ENCODE measurements at regions not wholly inside any gene's neighbourhood (a gene's known extent, or its start where the extent isn't known, plus 50 kb on each side); places are given as distances from the start of the nearest gene placed in this dataset.

- peak overlapping the region; percentile 26 for H3K27ac ChIP-seq (ENCODE audit: low read depth)
- no peaks in the 10 kb centered on the region for H3K36me3 ChIP-seq (ENCODE audit: insufficient read depth)
- no peak for DNase-seq (ENCODE audit: extremely low spot score)
- peaks cover 2% of the 10 kb centered on the region for H3K4me1 ChIP-seq (ENCODE audit: insufficient read depth)
- no peak overlapping the region for H3K4me3 ChIP-seq (ENCODE audit: low read depth, low read length)
- WGBS: 74% methylated on average over 25 of the region's 25 CpGs
Observed at GRCh38 chr17:77455111-77455890, 314.5 kb downstream of the SEC14L1 start.

DNA sequence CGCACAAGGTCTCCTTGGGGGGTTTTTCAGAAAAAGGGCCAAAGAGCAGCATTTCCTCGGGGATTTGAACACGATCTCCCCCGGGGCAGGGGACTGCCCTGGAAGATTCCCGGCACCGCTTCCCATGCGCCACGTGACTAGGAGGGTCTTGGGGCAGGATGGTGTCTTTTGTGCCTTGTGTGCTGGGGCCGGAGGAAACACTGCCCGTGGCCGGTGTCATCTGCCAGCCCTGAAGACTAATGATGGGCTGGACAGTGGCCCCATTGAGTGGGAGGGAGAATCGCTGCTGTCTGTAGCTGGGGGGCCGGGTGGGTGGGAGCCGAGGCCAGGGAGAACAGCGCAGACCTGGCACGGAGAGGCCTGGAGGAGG lies 315.1 kb downstream of the SEC14L1 start:
- DNase-seq (ENCODE audit: extremely low spot score): no peak
- H3K4me1 ChIP-seq (ENCODE audit: insufficient read depth): no peaks in the 10 kb centered on the region
- 80% methylated on average over 16 of the region's 16 CpGs for WGBS
- H3K27ac ChIP-seq (ENCODE audit: low read depth): no peak overlapping the region
- no peaks in the 10 kb centered on the region for H3K36me3 ChIP-seq (ENCODE audit: insufficient read depth)
- no peak overlapping the region for H3K4me3 ChIP-seq (ENCODE audit: low read depth, low read length)

GRCh38 chr17:77456271-77456950 lies 315.6 kb downstream of the SEC14L1 start:
- peak overlapping the region; percentile 3 for H3K4me3 ChIP-seq (ENCODE audit: low read depth, low read length)
- WGBS: 91% methylated on average over 18 of the region's 18 CpGs
- no peak for DNase-seq (ENCODE audit: extremely low spot score)
- H3K27ac ChIP-seq (ENCODE audit: low read depth): peak overlapping the region; percentile 27
- no peaks in the 10 kb centered on the region for H3K36me3 ChIP-seq (ENCODE audit: insufficient read depth)
- no peaks in the 10 kb centered on the region for H3K4me1 ChIP-seq (ENCODE audit: insufficient read depth)

GRCh38 chr17:77456951-77457548 lies 316.3 kb downstream of the SEC14L1 start:
- H3K4me1 ChIP-seq (ENCODE audit: insufficient read depth): no peaks in the 10 kb centered on the region

DNA sequence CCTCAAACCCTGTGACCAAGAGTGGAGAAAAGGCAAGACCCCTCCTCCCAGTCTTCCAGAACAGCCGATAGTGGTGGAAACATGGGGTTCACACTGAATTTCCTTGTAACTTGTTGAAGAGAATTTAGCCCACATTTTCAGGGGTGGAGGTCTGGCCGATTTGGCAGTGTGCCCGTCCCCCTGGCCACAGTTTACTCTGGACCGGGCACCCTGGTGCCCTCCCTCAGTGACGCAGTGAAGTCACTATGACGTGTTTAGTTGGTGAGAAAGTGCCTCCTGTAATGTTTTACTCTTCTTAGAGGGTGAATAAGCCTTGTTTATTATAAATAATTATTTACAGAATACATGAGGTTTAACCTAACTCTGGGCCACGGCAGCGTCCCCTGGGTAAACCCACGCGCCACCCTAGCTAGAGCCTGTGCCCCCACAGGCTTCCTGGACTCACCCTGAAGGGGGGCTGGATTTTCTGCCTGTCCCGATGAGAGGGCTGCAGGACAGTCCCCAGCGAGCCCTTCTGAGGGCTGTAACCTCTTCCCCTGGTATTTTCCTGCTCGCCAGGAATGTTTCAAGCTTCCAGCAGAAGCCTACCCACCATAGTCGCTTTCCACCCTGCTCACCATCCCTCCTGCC lies 316.9 kb downstream of the SEC14L1 start:
- Histone ChIP-seq H3K4me1 (ENCODE audit: insufficient read depth) (no peaks in the 10 kb centered on the region), H3K27ac (ENCODE audit: low read depth) (no peak overlapping the region)
- 66% methylated on average over 14 of the region's 14 CpGs for WGBS

More at GRCh38 chr17:77456951-77457548, 316.3 kb downstream of the SEC14L1 start:
- Histone ChIP-seq H3K36me3 (ENCODE audit: insufficient read depth) (no peaks in the 10 kb centered on the region), H3K4me3 (ENCODE audit: low read depth, low read length) (no peak overlapping the region), H3K27ac (ENCODE audit: low read depth) (peak overlapping the region; percentile 27)
- DNase-seq (ENCODE audit: extremely low spot score): no peak
- WGBS: 81% methylated on average over 18 of the region's 18 CpGs

DNA sequence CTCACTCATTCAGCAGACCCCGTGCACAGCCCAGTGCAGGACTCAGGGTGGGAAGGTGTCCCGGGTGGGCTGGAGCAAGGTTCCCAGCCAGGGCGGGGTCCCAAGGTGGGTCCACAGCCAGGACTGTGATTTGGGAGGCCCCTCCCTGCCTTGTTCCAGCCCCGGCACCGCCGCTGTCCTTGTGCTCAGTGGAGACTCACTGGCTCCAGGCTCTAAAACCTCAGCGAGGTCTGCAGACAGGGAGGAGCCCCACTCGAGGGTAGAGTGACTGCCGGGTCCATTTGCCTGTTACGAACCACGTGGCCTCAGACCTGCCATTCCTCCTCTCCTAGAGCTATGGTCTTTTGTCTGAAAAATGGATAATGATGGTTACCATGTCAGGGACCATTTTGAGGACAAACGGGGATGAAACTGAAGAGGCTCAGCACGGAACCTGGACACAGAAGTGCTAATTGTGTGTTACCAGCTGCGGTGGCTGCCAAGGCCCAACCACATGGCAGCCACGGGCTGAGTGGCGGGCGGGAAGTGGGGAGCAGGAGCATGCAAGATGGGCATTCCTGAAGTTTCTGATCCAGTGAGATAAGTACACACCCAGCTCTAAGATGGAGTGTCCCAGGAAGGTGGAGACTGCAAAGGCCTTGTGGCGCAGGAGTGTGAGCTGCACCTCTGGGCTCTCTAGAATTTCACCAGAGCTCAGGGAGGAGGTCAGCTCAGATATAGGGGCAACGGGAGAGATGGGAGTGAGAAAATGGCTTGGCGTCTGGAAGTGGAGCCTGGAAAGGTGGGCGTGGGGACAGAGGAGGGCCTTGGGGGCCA lies 317.6 kb downstream of the SEC14L1 start:
- no peak overlapping the region for H3K27ac ChIP-seq (ENCODE audit: low read depth)
- WGBS: 67% methylated on average over 21 of the region's 21 CpGs
- no peaks in the 10 kb centered on the region for H3K36me3 ChIP-seq (ENCODE audit: insufficient read depth)
- no peak for DNase-seq (ENCODE audit: extremely low spot score)
- no peak overlapping the region for H3K4me3 ChIP-seq (ENCODE audit: low read depth, low read length)
- no peaks in the 10 kb centered on the region for H3K4me1 ChIP-seq (ENCODE audit: insufficient read depth)

More for the DNA sequence above, 316.9 kb downstream of the SEC14L1 start:
- Histone ChIP-seq H3K4me3 (ENCODE audit: low read depth, low read length) (no peak overlapping the region), H3K36me3 (ENCODE audit: insufficient read depth) (no peaks in the 10 kb centered on the region)
- DNase-seq (ENCODE audit: extremely low spot score): no peak

DNA sequence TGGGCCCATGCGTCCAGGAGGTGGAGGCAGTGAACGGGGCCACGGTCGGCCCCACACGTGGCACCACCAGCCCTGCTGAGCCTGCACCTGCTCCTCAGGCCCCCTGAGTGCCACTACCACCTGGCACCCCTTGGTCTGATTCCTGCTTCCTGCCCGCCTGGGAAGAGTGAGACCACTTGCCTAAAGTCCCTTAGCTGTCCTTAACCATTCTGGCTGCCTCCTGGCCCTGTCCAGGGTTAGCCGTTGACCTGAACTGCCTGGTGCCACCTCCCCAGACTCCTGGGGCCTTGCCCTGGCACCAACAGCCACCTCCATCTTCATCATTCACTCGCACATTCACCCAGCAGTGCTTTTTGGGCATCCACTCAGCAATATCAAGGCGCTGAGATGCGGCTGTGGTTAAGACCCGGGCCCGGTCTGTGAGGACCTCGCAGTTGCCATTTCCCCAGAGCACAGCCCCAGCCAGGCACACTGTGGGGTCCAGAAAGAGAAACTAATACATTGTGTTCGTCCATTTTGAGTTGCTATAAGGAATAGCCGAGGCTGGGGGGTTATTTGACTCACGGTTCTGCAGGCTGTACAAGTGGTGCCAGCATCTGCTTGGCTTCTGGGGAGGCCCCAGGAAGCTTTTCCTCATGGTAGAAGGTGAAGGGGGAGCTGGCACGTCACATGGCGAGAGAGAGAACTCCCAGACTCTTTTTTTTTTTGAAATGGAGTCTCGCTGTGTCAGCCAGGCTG lies 318.4 kb downstream of the SEC14L1 start:
- Histone ChIP-seq H3K4me1 (ENCODE audit: insufficient read depth) (no peaks in the 10 kb centered on the region), H3K4me3 (ENCODE audit: low read depth, low read length) (no peak overlapping the region), H3K36me3 (ENCODE audit: insufficient read depth) (no peaks in the 10 kb centered on the region), H3K27ac (ENCODE audit: low read depth) (no peak overlapping the region)
- 88% methylated on average over 19 of the region's 19 CpGs for WGBS
- DNase-seq (ENCODE audit: extremely low spot score): no peak

DNA sequence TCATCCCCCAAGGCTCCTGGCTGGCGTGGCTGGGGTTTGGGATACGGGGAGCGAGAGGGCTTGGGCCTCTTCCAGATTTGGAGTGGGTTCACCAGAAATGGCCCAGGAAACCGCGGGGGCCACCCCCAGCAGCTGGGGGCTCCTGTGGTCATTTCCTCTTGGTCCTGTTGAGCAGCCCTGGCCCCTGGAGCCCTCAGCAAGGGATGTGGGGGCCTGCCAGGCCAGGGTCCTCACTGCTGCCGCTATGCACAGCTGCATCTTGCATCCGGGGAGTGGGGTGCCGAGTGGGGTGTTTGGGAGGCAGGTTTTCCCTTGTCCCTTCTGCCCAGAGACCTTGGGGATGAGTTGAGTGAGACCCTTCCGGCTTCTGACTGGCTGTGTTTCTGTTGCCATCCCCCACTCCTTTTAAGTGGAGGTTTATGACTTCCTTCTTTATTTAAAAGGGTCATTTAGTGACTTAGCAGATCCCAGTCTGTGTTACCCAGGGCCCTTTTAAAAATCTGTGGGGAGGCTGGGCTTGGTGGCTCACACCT lies 319.8 kb downstream of the SEC14L1 start:
- H3K36me3 ChIP-seq (ENCODE audit: insufficient read depth): no peaks in the 10 kb centered on the region
- H3K27ac ChIP-seq (ENCODE audit: low read depth): no peak overlapping the region
- H3K4me1 ChIP-seq (ENCODE audit: insufficient read depth): no peaks in the 10 kb centered on the region
- WGBS: 54% methylated on average over 9 of the region's 9 CpGs
- H3K4me3 ChIP-seq (ENCODE audit: low read depth, low read length): no peak overlapping the region
- no peak for DNase-seq (ENCODE audit: extremely low spot score)

DNA sequence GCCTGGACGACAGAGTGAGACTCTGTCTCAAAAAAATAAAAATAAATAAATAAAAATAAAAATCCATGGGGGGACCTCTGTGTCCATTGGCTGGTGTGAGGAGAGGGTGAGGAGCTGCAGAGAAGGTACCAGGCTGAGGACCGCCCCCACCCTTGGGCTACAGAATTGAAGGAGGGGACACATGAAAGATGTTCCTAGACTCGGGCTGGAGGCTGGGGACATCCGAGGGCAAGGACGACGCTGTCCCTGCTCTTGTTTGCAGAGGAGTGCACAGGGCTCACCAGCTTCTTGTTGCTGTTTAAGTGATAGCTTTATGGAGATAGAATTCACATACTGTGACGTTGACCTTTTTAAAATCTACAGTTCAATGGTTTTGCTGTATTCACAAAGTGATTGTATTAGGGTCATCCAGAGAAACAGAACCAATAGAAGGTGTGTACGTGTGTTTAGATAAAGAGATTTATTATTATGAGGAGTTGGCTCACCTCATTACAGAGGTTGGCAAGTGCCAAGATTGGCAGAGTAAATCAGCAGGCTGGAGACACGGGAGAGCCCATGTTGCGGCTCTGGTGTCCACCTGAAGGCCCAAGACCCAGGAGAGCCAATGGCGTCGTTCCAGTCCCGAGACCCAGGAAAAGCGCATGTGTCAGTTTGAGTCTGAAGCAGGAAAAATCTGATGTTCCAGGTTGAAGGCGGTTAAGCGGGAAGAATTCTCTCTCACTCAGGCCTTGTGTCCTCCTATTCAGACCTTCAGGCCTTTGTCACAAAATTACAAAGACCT lies 320.7 kb downstream of the SEC14L1 start:
- no peak for DNase-seq (ENCODE audit: extremely low spot score)
- Histone ChIP-seq H3K27ac (ENCODE audit: low read depth) (peak overlapping the region; percentile 1), H3K36me3 (ENCODE audit: insufficient read depth) (no peaks in the 10 kb centered on the region), H3K4me3 (ENCODE audit: low read depth, low read length) (no peak overlapping the region), H3K4me1 (ENCODE audit: insufficient read depth) (peaks cover 3% of the 10 kb centered on the region)
- 78% methylated on average over 16 of the region's 16 CpGs for WGBS

DNA sequence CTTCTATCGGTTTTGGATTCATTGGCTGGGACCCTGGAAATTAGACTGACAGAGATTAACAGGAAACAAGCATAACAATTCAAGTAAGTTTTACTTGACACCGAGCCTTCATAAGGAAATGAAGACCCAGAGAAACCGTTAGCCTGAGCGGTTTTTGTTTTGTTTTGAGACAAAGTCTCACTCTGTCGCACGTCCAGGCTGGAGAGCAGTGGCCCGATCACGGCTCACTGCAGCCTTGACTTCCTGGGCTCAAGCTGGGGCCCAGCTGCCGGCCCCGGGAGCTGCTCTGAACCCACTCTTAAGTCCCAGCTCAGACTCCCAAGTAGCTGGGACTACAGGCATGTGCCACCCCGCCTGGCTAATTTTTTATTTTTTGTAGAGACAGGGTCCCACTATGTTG lies 321.3 kb downstream of the SEC14L1 start:
- Histone ChIP-seq H3K4me3 (ENCODE audit: low read depth, low read length) (no peak overlapping the region), H3K27ac (ENCODE audit: low read depth) (no peak overlapping the region), H3K36me3 (ENCODE audit: insufficient read depth) (no peaks in the 10 kb centered on the region), H3K4me1 (ENCODE audit: insufficient read depth) (peaks cover 3% of the 10 kb centered on the region)
- WGBS: 54% methylated on average over 11 of the region's 11 CpGs
- no peak for DNase-seq (ENCODE audit: extremely low spot score)

GRCh38 chr17:77462553-77463497 lies 322.1 kb downstream of the SEC14L1 start:
- no peak overlapping the region for H3K27ac ChIP-seq (ENCODE audit: low read depth)
- H3K4me3 ChIP-seq (ENCODE audit: low read depth, low read length): no peak overlapping the region
- H3K36me3 ChIP-seq (ENCODE audit: insufficient read depth): no peaks in the 10 kb centered on the region
- 90% methylated on average over 16 of the region's 16 CpGs for WGBS
- H3K4me1 ChIP-seq (ENCODE audit: insufficient read depth): peaks cover 3% of the 10 kb centered on the region
- no peak for DNase-seq (ENCODE audit: extremely low spot score)
